ENCODE measurements at regions not wholly inside any gene's neighbourhood (a gene's known extent, or its start where the extent isn't known, plus 50 kb on each side); places are given as distances from the start of the nearest gene placed in this dataset.

DNA sequence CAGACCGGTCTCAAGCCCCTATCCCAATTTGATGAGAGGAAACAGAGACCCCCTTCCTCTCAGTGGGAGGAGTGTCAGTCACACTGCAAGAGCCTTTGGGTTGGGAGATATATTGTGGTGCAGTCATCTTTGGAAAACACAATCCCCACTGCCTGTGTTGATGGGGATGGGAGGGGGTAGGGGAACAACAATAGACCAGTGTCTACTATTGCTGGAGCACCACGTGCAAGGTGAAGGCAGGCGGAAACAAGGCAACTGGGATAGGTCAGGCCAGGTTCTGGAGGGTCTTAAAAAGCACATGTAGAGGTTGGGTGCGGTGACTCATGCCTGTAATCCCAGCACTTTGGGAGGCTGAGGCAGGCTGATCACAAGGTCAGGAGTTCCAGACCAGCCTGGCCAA, 127.9 kb downstream of the ZFP36L2 start:
- TF ChIP-seq, protein P1, sequence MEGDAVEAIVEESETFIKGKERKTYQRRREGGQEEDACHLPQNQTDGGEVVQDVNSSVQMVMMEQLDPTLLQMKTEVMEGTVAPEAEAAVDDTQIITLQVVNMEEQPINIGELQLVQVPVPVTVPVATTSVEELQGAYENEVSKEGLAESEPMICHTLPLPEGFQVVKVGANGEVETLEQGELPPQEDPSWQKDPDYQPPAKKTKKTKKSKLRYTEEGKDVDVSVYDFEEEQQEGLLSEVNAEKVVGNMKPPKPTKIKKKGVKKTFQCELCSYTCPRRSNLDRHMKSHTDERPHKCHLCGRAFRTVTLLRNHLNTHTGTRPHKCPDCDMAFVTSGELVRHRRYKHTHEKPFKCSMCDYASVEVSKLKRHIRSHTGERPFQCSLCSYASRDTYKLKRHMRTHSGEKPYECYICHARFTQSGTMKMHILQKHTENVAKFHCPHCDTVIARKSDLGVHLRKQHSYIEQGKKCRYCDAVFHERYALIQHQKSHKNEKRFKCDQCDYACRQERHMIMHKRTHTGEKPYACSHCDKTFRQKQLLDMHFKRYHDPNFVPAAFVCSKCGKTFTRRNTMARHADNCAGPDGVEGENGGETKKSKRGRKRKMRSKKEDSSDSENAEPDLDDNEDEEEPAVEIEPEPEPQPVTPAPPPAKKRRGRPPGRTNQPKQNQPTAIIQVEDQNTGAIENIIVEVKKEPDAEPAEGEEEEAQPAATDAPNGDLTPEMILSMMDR (IDR thresholded peaks at IDR 0.05) = no peak
- TF ChIP-seq POLR2A (IDR thresholded peaks at IDR 0.05) = no peak

All from tibial nerve (tissue), 3 donors.